ENCODE measurements at regions not wholly inside any gene's neighbourhood (a gene's known extent, or its start where the extent isn't known, plus 50 kb on each side); places are given as distances from the start of the nearest gene placed in this dataset.

- H3K4me3 ChIP-seq (ENCODE audit: low read depth, low read length), result no peak overlapping the region
- no peak for DNase-seq (ENCODE audit: low read depth)
- TF ChIP-seq, protein P1, sequence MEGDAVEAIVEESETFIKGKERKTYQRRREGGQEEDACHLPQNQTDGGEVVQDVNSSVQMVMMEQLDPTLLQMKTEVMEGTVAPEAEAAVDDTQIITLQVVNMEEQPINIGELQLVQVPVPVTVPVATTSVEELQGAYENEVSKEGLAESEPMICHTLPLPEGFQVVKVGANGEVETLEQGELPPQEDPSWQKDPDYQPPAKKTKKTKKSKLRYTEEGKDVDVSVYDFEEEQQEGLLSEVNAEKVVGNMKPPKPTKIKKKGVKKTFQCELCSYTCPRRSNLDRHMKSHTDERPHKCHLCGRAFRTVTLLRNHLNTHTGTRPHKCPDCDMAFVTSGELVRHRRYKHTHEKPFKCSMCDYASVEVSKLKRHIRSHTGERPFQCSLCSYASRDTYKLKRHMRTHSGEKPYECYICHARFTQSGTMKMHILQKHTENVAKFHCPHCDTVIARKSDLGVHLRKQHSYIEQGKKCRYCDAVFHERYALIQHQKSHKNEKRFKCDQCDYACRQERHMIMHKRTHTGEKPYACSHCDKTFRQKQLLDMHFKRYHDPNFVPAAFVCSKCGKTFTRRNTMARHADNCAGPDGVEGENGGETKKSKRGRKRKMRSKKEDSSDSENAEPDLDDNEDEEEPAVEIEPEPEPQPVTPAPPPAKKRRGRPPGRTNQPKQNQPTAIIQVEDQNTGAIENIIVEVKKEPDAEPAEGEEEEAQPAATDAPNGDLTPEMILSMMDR (conservative IDR thresholded peaks at IDR 0.05; ENCODE audit: low read depth, low read length), result no peak
Observed at GRCh38 chr6:15081447-15081846, 164.4 kb upstream of the JARID2 start.

GRCh38 chr6:15082708-15083107 lies 163.2 kb upstream of the JARID2 start:
- DNase-seq (ENCODE audit: low read depth), result no peak
- H3K4me3 ChIP-seq (ENCODE audit: low read depth, low read length), result no peak overlapping the region
- TF ChIP-seq, protein P1 (conservative IDR thresholded peaks at IDR 0.05; ENCODE audit: low read depth, low read length), result no peak

DNA sequence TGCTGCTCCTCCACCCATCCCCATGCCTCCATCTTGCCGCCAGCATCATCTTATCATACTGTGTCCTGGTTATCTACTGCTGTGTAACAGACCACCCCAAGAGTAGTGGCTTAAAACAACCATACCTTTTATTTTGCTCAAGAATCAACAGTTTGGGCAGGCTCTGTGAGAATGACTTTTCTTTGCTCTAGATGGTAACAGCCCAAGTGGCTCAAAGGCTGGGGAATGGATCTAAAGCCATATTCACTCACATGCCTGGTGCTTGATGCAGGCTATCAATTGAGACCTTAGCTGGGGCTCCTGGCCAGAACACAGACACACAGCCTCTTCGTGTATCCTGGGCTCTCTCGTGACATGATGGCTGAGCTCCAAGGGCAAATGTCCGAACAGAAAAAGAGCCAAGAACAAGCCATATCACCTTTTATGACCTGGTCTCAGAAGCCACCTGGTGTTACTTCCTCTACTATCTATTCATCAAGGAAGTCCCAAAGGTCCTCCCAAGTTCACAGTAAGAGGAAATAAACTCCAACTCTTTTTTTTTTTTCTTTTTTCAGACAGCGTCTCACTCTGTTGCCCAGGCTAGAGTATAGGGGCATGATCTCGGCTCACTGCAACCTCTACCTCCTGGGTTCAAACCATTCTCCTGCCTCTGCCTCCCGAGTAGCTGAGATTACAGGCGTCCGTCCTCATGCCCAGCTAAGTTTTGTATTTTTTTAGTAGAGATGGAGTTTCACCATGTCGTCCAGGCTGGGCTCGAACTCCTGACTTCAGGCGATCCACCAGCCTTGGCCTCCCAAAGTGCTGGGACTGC lies 159.3 kb upstream of the JARID2 start:
- DNase-seq (ENCODE audit: low read depth), result no peak
- TF ChIP-seq, protein P1 (conservative IDR thresholded peaks at IDR 0.05; ENCODE audit: low read depth, low read length), result no peak
- no peak overlapping the region for H3K4me3 ChIP-seq (ENCODE audit: low read depth, low read length)

DNA sequence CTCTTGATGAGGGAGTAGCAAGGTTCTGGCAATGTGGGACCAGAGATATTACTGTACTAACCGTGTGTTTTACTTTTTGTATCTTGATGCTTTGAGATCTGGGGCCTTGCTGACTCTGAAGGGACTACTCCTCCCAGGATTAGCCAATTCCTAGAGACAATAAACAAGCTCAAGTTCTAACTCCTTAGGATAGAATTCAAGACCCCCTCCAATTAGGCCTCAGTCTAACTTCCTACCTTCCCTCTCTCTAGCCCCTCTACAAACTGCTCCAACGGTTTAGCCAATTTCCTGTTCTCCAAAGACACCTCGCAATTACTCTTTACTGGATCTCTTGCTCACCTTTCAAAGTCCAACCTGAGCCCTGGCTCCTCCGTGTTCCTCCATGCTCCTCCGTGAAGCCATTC lies 158.7 kb upstream of the JARID2 start:
- TF ChIP-seq, protein P1 (conservative IDR thresholded peaks at IDR 0.05; ENCODE audit: low read depth, low read length), result no peak
- H3K4me3 ChIP-seq (ENCODE audit: low read depth, low read length), result no peak overlapping the region

DNA sequence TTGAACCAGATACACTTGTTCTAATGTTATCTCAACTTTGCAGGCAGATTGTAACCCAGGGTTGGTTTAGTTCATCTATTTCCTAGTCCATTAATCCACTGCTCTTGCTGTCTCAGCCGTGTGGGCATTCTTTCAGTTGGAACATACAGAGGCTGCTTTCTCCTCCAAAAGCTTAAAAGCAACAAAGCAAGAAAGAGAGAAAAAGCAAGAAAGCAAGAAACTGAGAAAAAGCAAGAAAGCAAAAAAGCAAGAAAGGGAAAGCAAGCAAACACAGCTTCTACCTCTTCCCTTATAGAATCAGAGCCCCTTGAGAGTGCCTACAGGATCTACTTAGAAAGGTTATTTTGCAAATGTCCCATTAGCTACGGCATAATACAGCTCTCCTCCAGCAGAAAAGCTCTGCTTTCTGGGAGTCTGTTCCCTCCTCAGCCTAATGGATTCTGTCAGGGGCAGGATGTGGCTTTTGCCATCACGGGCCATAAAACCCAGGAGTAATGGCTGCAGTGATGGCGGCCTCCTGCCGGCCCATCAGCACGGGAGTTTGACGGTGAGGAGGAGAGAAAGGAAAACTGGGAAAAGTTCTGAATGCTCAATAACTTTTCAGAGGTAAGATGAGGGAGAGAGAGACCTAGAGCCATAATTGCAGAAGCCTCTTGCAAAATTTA lies 156.8 kb upstream of the JARID2 start:
- no peak overlapping the region for H3K4me3 ChIP-seq (ENCODE audit: low read depth, low read length)
- no peak for DNase-seq (ENCODE audit: low read depth)
- TF ChIP-seq, protein P1 (conservative IDR thresholded peaks at IDR 0.05; ENCODE audit: low read depth, low read length), result no peak

More for the DNA sequence above, 158.7 kb upstream of the JARID2 start:
- no peak for DNase-seq (ENCODE audit: low read depth)

DNA sequence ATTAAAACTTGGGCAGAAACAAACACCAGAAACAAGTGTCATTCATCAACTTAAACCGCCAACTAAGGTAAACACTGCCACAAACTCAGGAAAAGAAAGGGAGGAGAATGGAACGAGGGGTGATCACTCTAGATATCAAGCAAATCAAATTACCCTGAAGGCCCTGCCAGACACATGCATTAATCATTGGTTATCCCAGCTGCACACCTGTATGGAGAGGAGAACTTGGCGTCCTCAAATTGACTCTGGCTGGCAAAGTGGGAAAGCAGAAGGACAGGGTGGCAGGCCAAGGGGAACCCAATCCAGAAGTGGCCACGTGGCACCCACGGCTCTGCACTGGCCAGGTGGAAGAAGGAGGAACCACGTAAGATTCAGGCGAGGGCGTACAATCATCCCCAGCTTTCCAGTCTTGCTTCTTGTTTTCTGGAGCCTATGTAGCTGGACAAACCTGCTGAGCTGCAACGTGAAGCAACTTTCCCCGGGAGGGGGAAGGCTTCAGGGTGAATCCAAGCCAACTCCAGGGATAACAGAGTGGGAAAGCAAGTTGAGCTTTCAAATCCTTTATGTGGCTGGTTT lies 156.2 kb upstream of the JARID2 start:
- TF ChIP-seq, protein P1 (conservative IDR thresholded peaks at IDR 0.05; ENCODE audit: low read depth, low read length), result no peak
- no peak for DNase-seq (ENCODE audit: low read depth)
- no peak overlapping the region for H3K4me3 ChIP-seq (ENCODE audit: low read depth, low read length)

Data from epithelial cell of proximal tubule (primary cell).